Gastroesophageal sphincter (tissue), 2 donors: ENCODE measurements at regions not wholly inside any gene's neighbourhood (a gene's known extent, or its start where the extent isn't known, plus 50 kb on each side); places are given as distances from the start of the nearest gene placed in this dataset.

Experiments used
- POLR2A ChIP-seq, 2 donors: fragments of 450-650 bp; IDR thresholded peaks; one replicate each; pipeline ENCODE4 v1.6.1; 2017; ENCODE audit warnings: antibody characterized with exemption in 2 of 2, mild to moderate bottlenecking in 2 of 2, moderate library complexity in 1 of 2
- POLR2AphosphoS5 ChIP-seq: sonication (generic); formaldehyde crosslinking; IDR thresholded peaks from one replicate; pipeline ENCODE4 v1.6.1; 2017; ENCODE audit warnings: antibody characterized with exemption

DNA sequence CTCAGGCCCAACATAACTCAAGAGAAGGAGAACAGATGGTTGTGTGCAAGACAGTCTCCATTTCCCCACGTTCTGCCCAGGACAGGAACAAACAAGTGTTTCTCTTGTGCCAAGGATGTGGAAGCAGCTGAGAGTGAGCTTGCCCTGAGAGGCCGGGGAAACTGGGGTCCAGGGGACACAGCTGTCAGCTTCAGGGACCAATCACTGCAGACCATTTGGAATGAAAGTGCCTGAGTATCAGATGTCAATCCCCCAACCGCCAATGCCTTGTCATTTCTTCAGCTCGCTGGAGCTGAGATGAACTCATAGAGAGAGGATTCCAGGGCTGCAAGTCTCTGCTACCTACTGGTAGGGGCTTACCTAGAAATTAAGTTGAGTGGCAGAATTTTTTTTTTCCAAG lies 71.9 kb upstream of the METAP2 start:
- TF ChIP-seq POLR2A (IDR thresholded peaks at IDR 0.05): no peak
- no peak for TF ChIP-seq POLR2AphosphoS5
